GM18520 (cell line): ENCODE measurements at regions not wholly inside any gene's neighbourhood (a gene's known extent, or its start where the extent isn't known, plus 50 kb on each side); places are given as distances from the start of the nearest gene placed in this dataset.

Source experiments
- ATAC-seq: cut with Tn5 transposase; IDR thresholded peaks from one replicate; pipeline ENCODE4 v1.9.1; 2021; ENCODE audit not compliant: unreplicated experiment

- ATAC-seq = no peak
Measured at GRCh38 chr11:19409307-19409706, 168.6 kb upstream of the E2F8 start.

- no peak for ATAC-seq
Measured at GRCh38 chr11:19407677-19408270, 167.0 kb upstream of the E2F8 start.

GRCh38 chr11:19405966-19406365 lies 165.2 kb upstream of the E2F8 start:
- ATAC-seq = no peak

GRCh38 chr11:19404787-19405186 lies 164.0 kb upstream of the E2F8 start:
- ATAC-seq = no peak

- no peak for ATAC-seq
Measured at GRCh38 chr11:19403196-19403895, 162.6 kb upstream of the E2F8 start.

GRCh38 chr11:19400296-19400695 lies 159.6 kb upstream of the E2F8 start:
- no peak for ATAC-seq

- no peak for ATAC-seq
Measured at GRCh38 chr11:19398772-19399527, 158.2 kb upstream of the E2F8 start.

GRCh38 chr11:19398273-19398672 lies 157.5 kb upstream of the E2F8 start:
- no peak for ATAC-seq

- peak; percentile 15 for ATAC-seq
Measured at GRCh38 chr11:19395050-19395449, 154.3 kb upstream of the E2F8 start.

GRCh38 chr11:19394525-19395016 lies 153.8 kb upstream of the E2F8 start:
- peak; percentile 85 for ATAC-seq

- ATAC-seq = no peak
Measured at GRCh38 chr11:19393941-19394340, 153.2 kb upstream of the E2F8 start.

- no peak for ATAC-seq
Measured at GRCh38 chr11:19392847-19393518, 152.2 kb upstream of the E2F8 start.

- ATAC-seq = no peak
Measured at GRCh38 chr11:19392321-19392720, 151.6 kb upstream of the E2F8 start.

- ATAC-seq = no peak
Measured at GRCh38 chr11:19391652-19392051, 150.9 kb upstream of the E2F8 start.

- ATAC-seq = no peak
Measured at GRCh38 chr11:19391026-19391425, 150.3 kb upstream of the E2F8 start.

GRCh38 chr11:19389787-19390303 lies 149.1 kb upstream of the E2F8 start:
- ATAC-seq = no peak

GRCh38 chr11:19382131-19382611 lies 141.4 kb upstream of the E2F8 start:
- no peak for ATAC-seq

GRCh38 chr11:19380375-19380774 lies 139.6 kb upstream of the E2F8 start:
- no peak for ATAC-seq

- no peak for ATAC-seq
Measured at GRCh38 chr11:19379465-19379864, 138.7 kb upstream of the E2F8 start.

- no peak for ATAC-seq
Measured at GRCh38 chr11:19378814-19379213, 138.1 kb upstream of the E2F8 start.

- no peak for ATAC-seq
Measured at GRCh38 chr11:19377881-19378280, 137.1 kb upstream of the E2F8 start.
